CD4-positive, alpha-beta T cell (primary cell): ENCODE measurements at regions not wholly inside any gene's neighbourhood (a gene's known extent, or its start where the extent isn't known, plus 50 kb on each side); places are given as distances from the start of the nearest gene placed in this dataset.

Source experiments
- ATAC-seq: fragments of 200-7000 bp; cut with Tn5 transposase; one replicate; pipeline ENCODE4 v1.10.0; 2022; ENCODE audit warnings: mild to moderate bottlenecking; ENCODE audit not compliant: poor library complexity
- CTCF ChIA-PET: fragments of 350-600 bp; sonication (Branson Sonifier 250); formaldehyde crosslinking; loops from one replicate; lab custom pipeline; 2021; ENCODE audit warnings: antibody characterized with exemption, inconsistent platforms; lab: Charles Lee
- POLR2A ChIA-PET: fragments of 350-600 bp; sonication (Branson Sonifier 250); formaldehyde crosslinking; loops from one replicate; lab custom pipeline; 2021; ENCODE audit warnings: antibody characterized with exemption, inconsistent platforms; lab: Charles Lee
- DNase-seq, 14 experiments: peaks; one replicate each; pipeline ENCODE4 v3.0.0-alpha.2; 2013 to 2020; ENCODE audit warnings: mixed read lengths in 2 of 14
- H3K27ac ChIP-seq, 2 donors: one replicate each; pipeline versions ENCODE4 v1.5.1 to v1.7.0; 2013; ENCODE audit warnings: low read length in 2 of 2, low read depth in 1 of 2, mild to moderate bottlenecking in 1 of 2
- H3K27me3 ChIP-seq, 2 experiments: 1 replicate in 1 of 2; 2 replicates in 1 of 2; pipeline versions ENCODE4 v1.6.1 to v1.7.0; 2013; ENCODE audit warnings: low read length in 2 of 2, control low read depth in 1 of 2, mild to moderate bottlenecking in 1 of 2, moderate library complexity in 1 of 2; ENCODE audit not compliant: insufficient read depth in 2 of 2, control insufficient read depth in 1 of 2
- H3K36me3 ChIP-seq: one replicate; pipeline ENCODE4 v1.6.1; 2013; ENCODE audit warnings: low read length, control low read depth; ENCODE audit not compliant: insufficient read depth
- H3K4me1 ChIP-seq: one replicate; pipeline ENCODE4 v1.6.1; 2013; ENCODE audit warnings: low read length, control low read depth; ENCODE audit not compliant: insufficient read depth
- H3K4me3 ChIP-seq: one replicate; pipeline ENCODE4 v1.5.1; 2013; ENCODE audit warnings: mild to moderate bottlenecking, low read length, moderate library complexity
- H3K9me3 ChIP-seq, 2 experiments: 1 replicate in 1 of 2; 2 replicates in 1 of 2; pipeline versions ENCODE4 v1.6.1 to v1.7.0; 2013; ENCODE audit warnings: low read length in 2 of 2, mild to moderate bottlenecking in 2 of 2, control low read depth in 1 of 2, moderate library complexity in 1 of 2; ENCODE audit not compliant: control insufficient read depth in 1 of 2, insufficient read depth in 1 of 2
- H3K27ac Mint-ChIP-seq: one replicate; pipeline ENCODE4 v1.8.0; 2020; ENCODE audit warnings: mixed read lengths
- H3K27me3 Mint-ChIP-seq: one replicate; pipeline ENCODE4 v1.8.0; 2021; ENCODE audit warnings: mixed read lengths
- H3K36me3 Mint-ChIP-seq: one replicate; pipeline ENCODE4 v1.8.0; 2021; ENCODE audit warnings: low read depth, mixed read lengths
- H3K4me1 Mint-ChIP-seq: one replicate; pipeline ENCODE4 v1.8.0; 2021; ENCODE audit warnings: low read depth, mixed read lengths
- H3K4me3 Mint-ChIP-seq: one replicate; pipeline ENCODE4 v1.8.0; 2020; ENCODE audit warnings: mild to moderate bottlenecking, mixed read lengths
- H3K9me3 Mint-ChIP-seq: one replicate; pipeline ENCODE4 v1.8.0; 2020; ENCODE audit warnings: mixed read lengths
- CTCF ChIP-seq: fragments of 200-600 bp; IDR thresholded peaks from one replicate; pipeline ENCODE4 v1.8.0; 2022; ENCODE audit warnings: antibody characterized with exemption, mild to moderate bottlenecking
- intact Hi-C, 2 experiments: fragments of 100-400 bp; cut with DNase I in 1 of 2; cut with micrococcal nuclease in 1 of 2; formaldehyde crosslinking; loops; one replicate each; pipeline versions ENCODE4 v1.15.1 to v1.9.0; 2023 to 2025; cut with DNase I, micrococcal nuclease

- no peaks in the 10 kb centered on the region for H3K4me1 ChIP-seq
- Mint-ChIP-seq H3K27me3 (no peaks in the 10 kb centered on the region), H3K4me3 (no peak overlapping the region), H3K36me3 (no peaks in the 10 kb centered on the region), H3K9me3 (peaks cover 6% of the 10 kb centered on the region), H3K4me1 (no peaks in the 10 kb centered on the region), H3K27ac (no peak overlapping the region)
- H3K27me3 ChIP-seq, result no peaks in the 10 kb centered on the region
- intact Hi-C loops, result no loop called here
- peak in 3 of 14 experiments; percentile 2 to 45 (median 6) for DNase-seq
- H3K27ac ChIP-seq, result no peak overlapping the region
- ChIA-PET POLR2A (no interaction called here), CTCF (no interaction called here)
- ATAC-seq, result no peak
- no peak overlapping the region for H3K4me3 ChIP-seq
- H3K36me3 ChIP-seq, result no peaks in the 10 kb centered on the region
- H3K9me3 ChIP-seq, result peaks cover 0 to 11% of the 10 kb centered on the region in 2 experiments
- no peak for TF ChIP-seq CTCF
Observed at GRCh38 chr16:6827267-6827666, 505.4 kb upstream of the RBFOX1 start.

- peaks cover 4% of the 10 kb centered on the region for H3K9me3 Mint-ChIP-seq
- ChIA-PET CTCF (no interaction called here), POLR2A (no interaction called here)
- no peaks in the 10 kb centered on the region for H3K27me3 ChIP-seq
- DNase-seq (no peak), ATAC-seq (no peak)
- H3K27me3 Mint-ChIP-seq, result no peaks in the 10 kb centered on the region
- H3K27ac ChIP-seq, result no peak overlapping the region
- H3K36me3 ChIP-seq, result no peaks in the 10 kb centered on the region
- no peaks in the 10 kb centered on the region for H3K4me1 ChIP-seq
- no peak for TF ChIP-seq CTCF
- intact Hi-C loops, result no loop called here
- no peaks in the 10 kb centered on the region for H3K4me1 Mint-ChIP-seq
- no peak overlapping the region for H3K4me3 Mint-ChIP-seq
- no peak overlapping the region for H3K27ac Mint-ChIP-seq
- H3K9me3 ChIP-seq, result peaks cover 0 to 14% of the 10 kb centered on the region in 2 experiments
- no peak overlapping the region for H3K4me3 ChIP-seq
- no peaks in the 10 kb centered on the region for H3K36me3 Mint-ChIP-seq
Observed at GRCh38 chr16:6822041-6822440, 510.6 kb upstream of the RBFOX1 start.

- TF ChIP-seq CTCF, result no peak
- peaks cover 11% of the 10 kb centered on the region for H3K9me3 Mint-ChIP-seq
- CTCF ChIA-PET, result no interaction called here
- no peaks in the 10 kb centered on the region for H3K36me3 Mint-ChIP-seq
- no peaks in the 10 kb centered on the region for H3K27me3 Mint-ChIP-seq
- DNase-seq (no peak), ATAC-seq (no peak)
- POLR2A ChIA-PET, result no interaction called here
- no peaks in the 10 kb centered on the region for H3K36me3 ChIP-seq
- no peaks in the 10 kb centered on the region for H3K4me1 ChIP-seq
- intact Hi-C loops, result no loop called here
- no peaks in the 10 kb centered on the region for H3K4me1 Mint-ChIP-seq
- no peaks in the 10 kb centered on the region for H3K27me3 ChIP-seq
- no peak overlapping the region for H3K4me3 Mint-ChIP-seq
- H3K4me3 ChIP-seq, result no peak overlapping the region
- H3K9me3 ChIP-seq, result no peaks in the 10 kb centered on the region
- H3K27ac Mint-ChIP-seq, result no peak overlapping the region
- no peak overlapping the region for H3K27ac ChIP-seq
Observed at GRCh38 chr16:6804461-6804860, 528.2 kb upstream of the RBFOX1 start.
